HepG2 (cell line): ENCODE measurements at regions not wholly inside any gene's neighbourhood (a gene's known extent, or its start where the extent isn't known, plus 50 kb on each side); places are given as distances from the start of the nearest gene placed in this dataset.

ENCODE experiments used
- ATAC-seq: fragments of 200-7000 bp; cut with Tn5 transposase; 3 replicates; pipeline ENCODE4 v1.9.1; 2020; ENCODE audit warnings: mild to moderate bottlenecking, moderate library complexity
- BruUV-seq: library from RNA; stranded (reverse); fragments of 400-500 nt; replicated peaks from 2 replicates; lab custom pipeline; 2021; lab: Mats Ljungman, UMichigan
- CTCF ChIA-PET: fragments of 300-600 bp; formaldehyde crosslinking; extraction: SDS; loops from one replicate; lab custom pipeline; 2021; ENCODE audit warnings: low total read pairs, inconsistent platforms, low intra/inter-chr PET ratio; lab: Yijun Ruan, JAX
- POLR2A ChIA-PET: fragments of 350-600 bp; sonication (Branson Sonifier 250); formaldehyde crosslinking; loops from one replicate; lab custom pipeline; 2020; ENCODE audit warnings: antibody characterized with exemption, inconsistent platforms; lab: Yijun Ruan, JAX
- DNase-seq: peaks from one replicate; pipeline ENCODE4 v3.0.0-alpha.2; 2015; ENCODE audit warnings: low spot score
- FAIRE-seq: peaks from 3 replicates; lab custom pipeline; 2011; peaks lifted over from hg19 to GRCh38; lab: Jason Lieb, UNC
- H2AFZ ChIP-seq: one replicate; pipeline ENCODE4 v1.6.1; 2011; ENCODE audit warnings: low read length, inconsistent platforms
- H3K27ac ChIP-seq: fragments of 300-600 bp; 3 replicates; pipeline ENCODE4 v1.8.0; 2011; ENCODE audit warnings: mixed run types, mild to moderate bottlenecking, mixed read lengths, low read length, inconsistent platforms; ENCODE audit not compliant: insufficient read depth; ENCODE audit errors: extremely low read length
- H3K27me3 ChIP-seq, 2 experiments: fragments of 200-600 bp in 1 of 2; 2 replicates in 1 of 2; 3 replicates in 1 of 2; pipeline versions ENCODE4 v1.6.0 to v1.8.0; 2011; ENCODE audit warnings: low read length in 2 of 2, mild to moderate bottlenecking in 2 of 2, moderate library complexity in 2 of 2, inconsistent platforms in 1 of 2; ENCODE audit not compliant: insufficient read depth in 2 of 2, control insufficient read depth in 1 of 2
- H3K36me3 ChIP-seq, 2 experiments: fragments of 200-600 bp in 1 of 2; replicated peaks in 1 of 2; 2 replicates in 1 of 2; 3 replicates in 1 of 2; pipeline versions ENCODE4 v1.5.1 to v1.8.0; 2011; ENCODE audit warnings: low read length in 2 of 2, inconsistent platforms in 1 of 2; ENCODE audit not compliant: insufficient read depth in 2 of 2, control insufficient read depth in 1 of 2
- H3K4me1 ChIP-seq: 2 replicates; pipeline ENCODE4 v1.5.1; 2012; ENCODE audit warnings: low read length, inconsistent platforms; ENCODE audit not compliant: insufficient read depth
- H3K4me2 ChIP-seq: 2 replicates; pipeline ENCODE4 v1.6.0; 2011; ENCODE audit warnings: low read depth, low read length, inconsistent platforms
- H3K4me3 ChIP-seq, 3 experiments: fragments of 200-600 bp in 1 of 3; sonication (generic), shearing (Covaris generic) in 1 of 3; replicated peaks in 1 of 3; 2 replicates each; pipeline ENCODE4 v1.5.1; 2011 to 2016; ENCODE audit warnings: low read length in 3 of 3, inconsistent platforms in 2 of 3, low read depth in 2 of 3, mild to moderate bottlenecking in 2 of 3, control low read depth in 1 of 3, mixed read lengths in 1 of 3; ENCODE audit not compliant: insufficient read depth in 1 of 3
- H3K79me2 ChIP-seq: one replicate; pipeline ENCODE4 v1.6.1; 2011; ENCODE audit warnings: low read length, inconsistent platforms; ENCODE audit not compliant: insufficient read depth
- H3K9ac ChIP-seq: 2 replicates; pipeline ENCODE4 v1.6.0; 2011; ENCODE audit warnings: mild to moderate bottlenecking, low read depth, low read length, inconsistent platforms; ENCODE audit not compliant: insufficient read depth
- H3K9me3 ChIP-seq: 2 replicates; pipeline ENCODE4 v1.5.1; 2012; ENCODE audit warnings: mild to moderate bottlenecking, low read length
- H4K20me1 ChIP-seq: 2 replicates; pipeline ENCODE4 v1.6.0; 2011; ENCODE audit warnings: inconsistent platforms, mild to moderate bottlenecking, low read length, moderate library complexity; ENCODE audit not compliant: insufficient read depth
- MATR3 ChIP-seq: sonication (generic); formaldehyde crosslinking; IDR thresholded peaks from 2 replicates; pipeline ENCODE4 v1.4.0; 2020; ENCODE audit warnings: missing genetic modification reagents
- NR2C2 ChIP-seq: sonication (generic); formaldehyde crosslinking; IDR thresholded peaks from 2 replicates; pipeline ENCODE4 v1.4.0; 2020; ENCODE audit warnings: missing genetic modification reagents, mild to moderate bottlenecking, moderate library complexity, borderline replicate concordance
- RARG ChIP-seq: sonication (generic); formaldehyde crosslinking; IDR thresholded peaks from 2 replicates; pipeline ENCODE4 v1.4.0; 2020; ENCODE audit warnings: low read depth, mild to moderate bottlenecking, missing genetic modification reagents
- RELA ChIP-seq: sonication (generic); formaldehyde crosslinking; IDR thresholded peaks from 2 replicates; pipeline ENCODE4 v1.4.0; 2020; ENCODE audit warnings: missing genetic modification reagents
- RXRB ChIP-seq: IDR thresholded peaks from 2 replicates; pipeline ENCODE4 v1.6.1; 2016; ENCODE audit warnings: borderline replicate concordance, missing genetic modification reagents, missing compliant biosample characterization
- ZNF160 ChIP-seq: sonication (generic); formaldehyde crosslinking; IDR thresholded peaks from 2 replicates; pipeline ENCODE4 v1.8.0; 2022; ENCODE audit warnings: mild to moderate bottlenecking, inconsistent platforms, missing genetic modification reagents
- ZNF713 ChIP-seq: sonication (generic); formaldehyde crosslinking; IDR thresholded peaks from 2 replicates; pipeline ENCODE4 v1.4.0; 2020; ENCODE audit warnings: mild to moderate bottlenecking, missing genetic modification reagents
- WGBS: methylation state at CpG from one replicate; pipeline ENCODE4 v1.1.6; 2017; ENCODE audit warnings: low lambda C conversion rate; 5-methylcytosine and 5-hydroxymethylcytosine counted together
- in situ Hi-C: cut with HindIII; loops from 2 replicates; pipeline ENCODE4 v1.10.0; 2017; ENCODE audit warnings: low pct_unique_long_range_greater_than_20kb; ENCODE audit not compliant: extremely low pct_ligation_motif_present
- intact Hi-C: fragments of 100-400 bp; cut with micrococcal nuclease; formaldehyde crosslinking; loops from one replicate; pipeline ENCODE4 v1.10.0; 2022; ENCODE audit not compliant: unreplicated experiment
- TF ChIP-seq, protein P1 (sequence below): sonication (generic); formaldehyde crosslinking; conservative IDR thresholded peaks from 2 replicates; pipeline ENCODE4 v1.4.0; 2020; ENCODE audit warnings: mild to moderate bottlenecking, missing genetic modification reagents, moderate library complexity
- TF ChIP-seq, protein P2 (sequence below): sonication (generic); formaldehyde crosslinking; IDR thresholded peaks from 2 replicates; pipeline ENCODE4 v1.4.0; 2020; ENCODE audit warnings: missing genetic modification reagents, borderline replicate concordance
- TF ChIP-seq, protein P3 (sequence below): IDR thresholded peaks from 2 replicates; pipeline ENCODE4 v1.6.1; 2016; ENCODE audit warnings: low read depth, missing genetic modification reagents, missing compliant biosample characterization
- TF ChIP-seq, protein P4 (sequence below): sonication (generic); formaldehyde crosslinking; IDR thresholded peaks from 2 replicates; pipeline ENCODE4 v1.4.0; 2020; ENCODE audit warnings: missing genetic modification reagents

DNA sequence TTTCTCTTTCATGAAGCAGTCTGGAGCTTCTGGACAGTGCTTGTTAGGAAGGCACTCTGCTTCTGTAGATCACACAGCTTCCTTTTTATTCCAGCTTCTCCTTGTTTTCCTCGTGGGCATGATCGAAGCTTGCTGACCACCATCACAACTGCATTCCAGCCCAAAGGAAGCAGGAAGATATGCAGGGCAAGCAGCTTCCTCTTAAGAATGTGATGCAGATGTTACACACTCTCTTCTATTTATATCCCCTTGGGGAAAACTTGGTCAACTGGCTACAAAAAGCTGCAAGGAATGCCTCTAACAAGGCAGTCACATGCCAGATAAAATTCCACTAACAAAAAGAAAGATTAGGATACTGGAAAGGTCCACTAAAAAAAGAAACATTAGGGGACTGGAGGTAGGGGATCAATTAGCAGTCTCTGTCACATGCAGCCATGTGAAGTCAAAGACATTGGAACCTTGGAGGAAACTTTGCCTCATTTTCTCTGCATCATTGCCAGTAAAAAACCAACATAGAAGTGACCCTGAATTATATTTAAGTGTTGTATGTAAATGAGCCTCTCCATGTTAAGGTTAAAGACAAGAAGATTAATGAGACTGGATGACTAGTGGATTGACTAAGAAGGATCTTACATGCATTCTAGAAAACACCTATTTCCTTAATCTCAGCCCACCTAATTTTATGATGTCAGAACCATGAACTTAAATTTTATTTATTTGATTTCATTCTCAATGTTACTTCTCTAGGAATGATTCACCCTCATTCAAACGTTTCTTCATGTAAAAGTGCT lies 98.3 kb downstream of the NAB1 start:
- intact Hi-C loops (no loop called here), in situ Hi-C loops (no loop called here)
- no TSS peak for BruUV-seq
- FAIRE-seq (no peak), ATAC-seq (no peak), DNase-seq (no peak)
- H3K4me2 ChIP-seq, result no peak overlapping the region
- POLR2A ChIA-PET, result no interaction called here
- no peaks in the 10 kb centered on the region for H3K36me3 ChIP-seq
- H3K27ac ChIP-seq, result no peak overlapping the region
- H3K9me3 ChIP-seq, result no peaks in the 10 kb centered on the region
- WGBS, result 12% methylated on average over 3 of the region's 3 CpGs
- H2AFZ ChIP-seq, result no peak overlapping the region
- H4K20me1 ChIP-seq, result no peaks in the 10 kb centered on the region
- H3K4me3 ChIP-seq, result no peak overlapping the region
- H3K9ac ChIP-seq, result no peak overlapping the region
- CTCF ChIA-PET, result no interaction called here
- no peaks in the 10 kb centered on the region; a peak in 1 of 5 replicates for H3K27me3 ChIP-seq
- H3K79me2 ChIP-seq, result no peaks in the 10 kb centered on the region
- peaks cover 5% of the 10 kb centered on the region; the same call in 1 of the 2 replicates for H3K4me1 ChIP-seq
- no peak for TF ChIP-seq NR2C2 (CRISPR knock-in tag)
- TF ChIP-seq, protein P1, sequence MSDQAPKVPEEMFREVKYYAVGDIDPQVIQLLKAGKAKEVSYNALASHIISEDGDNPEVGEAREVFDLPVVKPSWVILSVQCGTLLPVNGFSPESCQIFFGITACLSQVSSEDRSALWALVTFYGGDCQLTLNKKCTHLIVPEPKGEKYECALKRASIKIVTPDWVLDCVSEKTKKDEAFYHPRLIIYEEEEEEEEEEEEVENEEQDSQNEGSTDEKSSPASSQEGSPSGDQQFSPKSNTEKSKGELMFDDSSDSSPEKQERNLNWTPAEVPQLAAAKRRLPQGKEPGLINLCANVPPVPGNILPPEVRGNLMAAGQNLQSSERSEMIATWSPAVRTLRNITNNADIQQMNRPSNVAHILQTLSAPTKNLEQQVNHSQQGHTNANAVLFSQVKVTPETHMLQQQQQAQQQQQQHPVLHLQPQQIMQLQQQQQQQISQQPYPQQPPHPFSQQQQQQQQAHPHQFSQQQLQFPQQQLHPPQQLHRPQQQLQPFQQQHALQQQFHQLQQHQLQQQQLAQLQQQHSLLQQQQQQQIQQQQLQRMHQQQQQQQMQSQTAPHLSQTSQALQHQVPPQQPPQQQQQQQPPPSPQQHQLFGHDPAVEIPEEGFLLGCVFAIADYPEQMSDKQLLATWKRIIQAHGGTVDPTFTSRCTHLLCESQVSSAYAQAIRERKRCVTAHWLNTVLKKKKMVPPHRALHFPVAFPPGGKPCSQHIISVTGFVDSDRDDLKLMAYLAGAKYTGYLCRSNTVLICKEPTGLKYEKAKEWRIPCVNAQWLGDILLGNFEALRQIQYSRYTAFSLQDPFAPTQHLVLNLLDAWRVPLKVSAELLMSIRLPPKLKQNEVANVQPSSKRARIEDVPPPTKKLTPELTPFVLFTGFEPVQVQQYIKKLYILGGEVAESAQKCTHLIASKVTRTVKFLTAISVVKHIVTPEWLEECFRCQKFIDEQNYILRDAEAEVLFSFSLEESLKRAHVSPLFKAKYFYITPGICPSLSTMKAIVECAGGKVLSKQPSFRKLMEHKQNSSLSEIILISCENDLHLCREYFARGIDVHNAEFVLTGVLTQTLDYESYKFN, result no peak
- TF ChIP-seq RELA (CRISPR knock-in tag), result no peak
- TF ChIP-seq, protein P2, sequence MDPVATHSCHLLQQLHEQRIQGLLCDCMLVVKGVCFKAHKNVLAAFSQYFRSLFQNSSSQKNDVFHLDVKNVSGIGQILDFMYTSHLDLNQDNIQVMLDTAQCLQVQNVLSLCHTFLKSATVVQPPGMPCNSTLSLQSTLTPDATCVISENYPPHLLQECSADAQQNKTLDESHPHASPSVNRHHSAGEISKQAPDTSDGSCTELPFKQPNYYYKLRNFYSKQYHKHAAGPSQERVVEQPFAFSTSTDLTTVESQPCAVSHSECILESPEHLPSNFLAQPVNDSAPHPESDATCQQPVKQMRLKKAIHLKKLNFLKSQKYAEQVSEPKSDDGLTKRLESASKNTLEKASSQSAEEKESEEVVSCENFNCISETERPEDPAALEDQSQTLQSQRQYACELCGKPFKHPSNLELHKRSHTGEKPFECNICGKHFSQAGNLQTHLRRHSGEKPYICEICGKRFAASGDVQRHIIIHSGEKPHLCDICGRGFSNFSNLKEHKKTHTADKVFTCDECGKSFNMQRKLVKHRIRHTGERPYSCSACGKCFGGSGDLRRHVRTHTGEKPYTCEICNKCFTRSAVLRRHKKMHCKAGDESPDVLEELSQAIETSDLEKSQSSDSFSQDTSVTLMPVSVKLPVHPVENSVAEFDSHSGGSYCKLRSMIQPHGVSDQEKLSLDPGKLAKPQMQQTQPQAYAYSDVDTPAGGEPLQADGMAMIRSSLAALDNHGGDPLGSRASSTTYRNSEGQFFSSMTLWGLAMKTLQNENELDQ (CRISPR knock-in tag), result no peak
- TF ChIP-seq ZNF713 (CRISPR knock-in tag), result no peak
- TF ChIP-seq, protein P3, sequence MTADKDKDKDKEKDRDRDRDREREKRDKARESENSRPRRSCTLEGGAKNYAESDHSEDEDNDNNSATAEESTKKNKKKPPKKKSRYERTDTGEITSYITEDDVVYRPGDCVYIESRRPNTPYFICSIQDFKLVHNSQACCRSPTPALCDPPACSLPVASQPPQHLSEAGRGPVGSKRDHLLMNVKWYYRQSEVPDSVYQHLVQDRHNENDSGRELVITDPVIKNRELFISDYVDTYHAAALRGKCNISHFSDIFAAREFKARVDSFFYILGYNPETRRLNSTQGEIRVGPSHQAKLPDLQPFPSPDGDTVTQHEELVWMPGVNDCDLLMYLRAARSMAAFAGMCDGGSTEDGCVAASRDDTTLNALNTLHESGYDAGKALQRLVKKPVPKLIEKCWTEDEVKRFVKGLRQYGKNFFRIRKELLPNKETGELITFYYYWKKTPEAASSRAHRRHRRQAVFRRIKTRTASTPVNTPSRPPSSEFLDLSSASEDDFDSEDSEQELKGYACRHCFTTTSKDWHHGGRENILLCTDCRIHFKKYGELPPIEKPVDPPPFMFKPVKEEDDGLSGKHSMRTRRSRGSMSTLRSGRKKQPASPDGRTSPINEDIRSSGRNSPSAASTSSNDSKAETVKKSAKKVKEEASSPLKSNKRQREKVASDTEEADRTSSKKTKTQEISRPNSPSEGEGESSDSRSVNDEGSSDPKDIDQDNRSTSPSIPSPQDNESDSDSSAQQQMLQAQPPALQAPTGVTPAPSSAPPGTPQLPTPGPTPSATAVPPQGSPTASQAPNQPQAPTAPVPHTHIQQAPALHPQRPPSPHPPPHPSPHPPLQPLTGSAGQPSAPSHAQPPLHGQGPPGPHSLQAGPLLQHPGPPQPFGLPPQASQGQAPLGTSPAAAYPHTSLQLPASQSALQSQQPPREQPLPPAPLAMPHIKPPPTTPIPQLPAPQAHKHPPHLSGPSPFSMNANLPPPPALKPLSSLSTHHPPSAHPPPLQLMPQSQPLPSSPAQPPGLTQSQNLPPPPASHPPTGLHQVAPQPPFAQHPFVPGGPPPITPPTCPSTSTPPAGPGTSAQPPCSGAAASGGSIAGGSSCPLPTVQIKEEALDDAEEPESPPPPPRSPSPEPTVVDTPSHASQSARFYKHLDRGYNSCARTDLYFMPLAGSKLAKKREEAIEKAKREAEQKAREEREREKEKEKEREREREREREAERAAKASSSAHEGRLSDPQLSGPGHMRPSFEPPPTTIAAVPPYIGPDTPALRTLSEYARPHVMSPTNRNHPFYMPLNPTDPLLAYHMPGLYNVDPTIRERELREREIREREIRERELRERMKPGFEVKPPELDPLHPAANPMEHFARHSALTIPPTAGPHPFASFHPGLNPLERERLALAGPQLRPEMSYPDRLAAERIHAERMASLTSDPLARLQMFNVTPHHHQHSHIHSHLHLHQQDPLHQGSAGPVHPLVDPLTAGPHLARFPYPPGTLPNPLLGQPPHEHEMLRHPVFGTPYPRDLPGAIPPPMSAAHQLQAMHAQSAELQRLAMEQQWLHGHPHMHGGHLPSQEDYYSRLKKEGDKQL, result no peak
- TF ChIP-seq, protein P4, sequence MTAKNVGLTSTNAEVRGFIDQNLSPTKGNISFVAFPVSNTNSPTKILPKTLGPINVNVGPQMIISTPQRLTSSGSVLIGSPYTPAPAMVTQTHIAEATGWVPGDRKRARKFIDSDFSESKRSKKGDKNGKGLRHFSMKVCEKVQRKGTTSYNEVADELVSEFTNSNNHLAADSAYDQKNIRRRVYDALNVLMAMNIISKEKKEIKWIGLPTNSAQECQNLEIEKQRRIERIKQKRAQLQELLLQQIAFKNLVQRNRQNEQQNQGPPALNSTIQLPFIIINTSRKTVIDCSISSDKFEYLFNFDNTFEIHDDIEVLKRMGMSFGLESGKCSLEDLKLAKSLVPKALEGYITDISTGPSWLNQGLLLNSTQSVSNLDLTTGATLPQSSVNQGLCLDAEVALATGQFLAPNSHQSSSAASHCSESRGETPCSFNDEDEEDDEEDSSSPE, result no peak
- no peak for TF ChIP-seq ZNF160
- TF ChIP-seq MATR3 (CRISPR knock-in tag), result no peak
- TF ChIP-seq RXRB (CRISPR knock-in tag), result no peak
- no peak for TF ChIP-seq RARG (CRISPR knock-in tag)
